ENCODE measurements at regions not wholly inside any gene's neighbourhood (a gene's known extent, or its start where the extent isn't known, plus 50 kb on each side); places are given as distances from the start of the nearest gene placed in this dataset.

GRCh38 chr5:113771483-113771882, 258.0 kb downstream of the YTHDC2 start:
- H3K14ac ChIP-seq (ENCODE audit: insufficient read depth, low read length) = no peak overlapping the region
- Mint-ChIP-seq H3K27me3 (ENCODE audit: low read depth) (no peaks in the 10 kb centered on the region; the same call in none of the 2 replicates), H3K27ac (no peak overlapping the region), H3K4me3 (no peak overlapping the region), H3K36me3 (ENCODE audit: insufficient read depth in 1 of 3, low read depth in 3 of 3) (peaks cover 18 to 21% (median 18%) of the 10 kb centered on the region in 3 experiments), H3K9me3 (peaks cover 20 to 22% of the 10 kb centered on the region in 2 experiments), H3K4me1 (peaks cover 14 to 22% of the 10 kb centered on the region in 2 experiments)
- H2BK20ac ChIP-seq (ENCODE audit: low read depth, low read length, poor library complexity, severe bottlenecking) = no peak overlapping the region
- DNase-seq = no peak
- no peaks in the 10 kb centered on the region for H3K79me1 ChIP-seq (ENCODE audit: insufficient read depth, low read depth, low read length, poor library complexity, severe bottlenecking)
- no peak overlapping the region for H3K56ac ChIP-seq (ENCODE audit: insufficient read length, low read depth, low read length)
- no peak overlapping the region for H3K4ac ChIP-seq (ENCODE audit: low read depth, low read length)
- H3K27ac ChIP-seq (ENCODE audit: insufficient read length, low read depth, low read length) = no peak overlapping the region
- no peak overlapping the region for H4K91ac ChIP-seq (ENCODE audit: insufficient read length, low read depth, low read length)
- no peak overlapping the region for H3K9ac ChIP-seq (ENCODE audit: extremely low read depth, insufficient read length, low read length)
- H2BK12ac ChIP-seq (ENCODE audit: insufficient read length, low read depth, low read length) = no peak overlapping the region
- H3K4me1 ChIP-seq (ENCODE audit: insufficient read depth, low read length) = peaks cover 8% of the 10 kb centered on the region
- no peak overlapping the region for H3K18ac ChIP-seq (ENCODE audit: insufficient read length, low read depth, low read length)
- no peak overlapping the region for H2AK5ac ChIP-seq (ENCODE audit: insufficient read length, low read length)
- TF ChIP-seq, protein P1, sequence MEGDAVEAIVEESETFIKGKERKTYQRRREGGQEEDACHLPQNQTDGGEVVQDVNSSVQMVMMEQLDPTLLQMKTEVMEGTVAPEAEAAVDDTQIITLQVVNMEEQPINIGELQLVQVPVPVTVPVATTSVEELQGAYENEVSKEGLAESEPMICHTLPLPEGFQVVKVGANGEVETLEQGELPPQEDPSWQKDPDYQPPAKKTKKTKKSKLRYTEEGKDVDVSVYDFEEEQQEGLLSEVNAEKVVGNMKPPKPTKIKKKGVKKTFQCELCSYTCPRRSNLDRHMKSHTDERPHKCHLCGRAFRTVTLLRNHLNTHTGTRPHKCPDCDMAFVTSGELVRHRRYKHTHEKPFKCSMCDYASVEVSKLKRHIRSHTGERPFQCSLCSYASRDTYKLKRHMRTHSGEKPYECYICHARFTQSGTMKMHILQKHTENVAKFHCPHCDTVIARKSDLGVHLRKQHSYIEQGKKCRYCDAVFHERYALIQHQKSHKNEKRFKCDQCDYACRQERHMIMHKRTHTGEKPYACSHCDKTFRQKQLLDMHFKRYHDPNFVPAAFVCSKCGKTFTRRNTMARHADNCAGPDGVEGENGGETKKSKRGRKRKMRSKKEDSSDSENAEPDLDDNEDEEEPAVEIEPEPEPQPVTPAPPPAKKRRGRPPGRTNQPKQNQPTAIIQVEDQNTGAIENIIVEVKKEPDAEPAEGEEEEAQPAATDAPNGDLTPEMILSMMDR (conservative IDR thresholded peaks at IDR 0.05) = no peak
- WGBS (ENCODE audit: extremely low coverage, insufficient read length, low lambda C conversion rate) = no CpG with 5 or more reads among the region's 2 CpGs
- H3K27me3 ChIP-seq (ENCODE audit: insufficient read depth, low read length) = no peaks in the 10 kb centered on the region
- H2BK15ac ChIP-seq (ENCODE audit: low read depth, low read length) = no peak overlapping the region
- no peak overlapping the region for H2BK5ac ChIP-seq (ENCODE audit: insufficient read length, low read length)
- no peaks in the 10 kb centered on the region for H3K79me2 ChIP-seq (ENCODE audit: insufficient read depth, low read length)
- no peak overlapping the region for H2BK120ac ChIP-seq (ENCODE audit: low read depth, low read length, poor library complexity, severe bottlenecking)
- no peak overlapping the region for H4K8ac ChIP-seq (replicated peaks; ENCODE audit: insufficient read length, low read depth, low read length)
- H3K4me2 ChIP-seq (ENCODE audit: insufficient read depth, insufficient read length, low read length) = no peak overlapping the region
- peaks cover 5% of the 10 kb centered on the region for H3K23me2 ChIP-seq (ENCODE audit: insufficient read length, low read depth, low read length, poor library complexity, severe bottlenecking)
- H3T11ph ChIP-seq (ENCODE audit: low read length) = no peak overlapping the region
- no peaks in the 10 kb centered on the region for H3K9me3 ChIP-seq (ENCODE audit: control insufficient read depth, low read depth, low read length)
- no peak overlapping the region for H3K23ac ChIP-seq (ENCODE audit: insufficient read length, low read depth, low read length)
- no peak overlapping the region for H4K5ac ChIP-seq (ENCODE audit: insufficient read length, low read depth, low read length)
- H2AFZ ChIP-seq (ENCODE audit: low read length) = no peak overlapping the region
- H4K20me1 ChIP-seq (ENCODE audit: control insufficient read depth, insufficient read depth, insufficient read length) = no peaks in the 10 kb centered on the region
